Peyer's patch (tissue), 4 donors: ENCODE measurements at regions not wholly inside any gene's neighbourhood (a gene's known extent, or its start where the extent isn't known, plus 50 kb on each side); places are given as distances from the start of the nearest gene placed in this dataset.

Experiments used
- POLR2A ChIP-seq, 2 donors: fragments of 450-650 bp; IDR thresholded peaks; one replicate each; pipeline ENCODE4 v1.5.1; 2017; ENCODE audit warnings: antibody characterized with exemption in 2 of 2, mild to moderate bottlenecking in 2 of 2, moderate library complexity in 2 of 2
- TF ChIP-seq, protein P1 (sequence below), 6 experiments: fragments of 450-650 bp in 4 of 6; fragments of 200-600 bp in 2 of 6; sonication (generic) in 1 of 6; IDR thresholded peaks; one replicate each; pipeline ENCODE4 v1.5.1; 2017 to 2019; ENCODE audit warnings: antibody characterized with exemption in 6 of 6, mild to moderate bottlenecking in 3 of 6, moderate library complexity in 1 of 6

DNA sequence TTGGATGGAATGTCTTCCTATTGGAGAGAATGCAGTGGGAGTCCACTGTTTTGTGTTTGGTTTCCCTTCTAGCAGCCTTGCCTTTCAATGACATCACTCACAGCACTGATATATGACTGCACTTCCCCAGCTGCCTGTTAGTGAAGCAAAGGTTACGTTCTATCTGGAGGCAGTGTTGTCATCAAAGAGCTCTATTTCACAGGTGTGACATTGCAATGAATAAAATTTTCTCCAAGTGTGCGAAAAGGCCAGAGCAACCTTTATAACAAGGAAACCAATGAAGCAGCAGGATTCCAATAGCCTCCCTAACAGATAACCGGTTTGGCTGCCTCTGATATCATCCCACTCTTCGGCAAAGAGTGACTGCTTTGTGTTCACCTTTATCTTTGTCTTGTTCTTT is 523.5 kb upstream of the ZNF608 start:
- TF ChIP-seq, protein P1, sequence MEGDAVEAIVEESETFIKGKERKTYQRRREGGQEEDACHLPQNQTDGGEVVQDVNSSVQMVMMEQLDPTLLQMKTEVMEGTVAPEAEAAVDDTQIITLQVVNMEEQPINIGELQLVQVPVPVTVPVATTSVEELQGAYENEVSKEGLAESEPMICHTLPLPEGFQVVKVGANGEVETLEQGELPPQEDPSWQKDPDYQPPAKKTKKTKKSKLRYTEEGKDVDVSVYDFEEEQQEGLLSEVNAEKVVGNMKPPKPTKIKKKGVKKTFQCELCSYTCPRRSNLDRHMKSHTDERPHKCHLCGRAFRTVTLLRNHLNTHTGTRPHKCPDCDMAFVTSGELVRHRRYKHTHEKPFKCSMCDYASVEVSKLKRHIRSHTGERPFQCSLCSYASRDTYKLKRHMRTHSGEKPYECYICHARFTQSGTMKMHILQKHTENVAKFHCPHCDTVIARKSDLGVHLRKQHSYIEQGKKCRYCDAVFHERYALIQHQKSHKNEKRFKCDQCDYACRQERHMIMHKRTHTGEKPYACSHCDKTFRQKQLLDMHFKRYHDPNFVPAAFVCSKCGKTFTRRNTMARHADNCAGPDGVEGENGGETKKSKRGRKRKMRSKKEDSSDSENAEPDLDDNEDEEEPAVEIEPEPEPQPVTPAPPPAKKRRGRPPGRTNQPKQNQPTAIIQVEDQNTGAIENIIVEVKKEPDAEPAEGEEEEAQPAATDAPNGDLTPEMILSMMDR (IDR thresholded peaks at IDR 0.05): no peak
- no peak for TF ChIP-seq POLR2A (IDR thresholded peaks at IDR 0.05)
